ENCODE measurements at regions not wholly inside any gene's neighbourhood (a gene's known extent, or its start where the extent isn't known, plus 50 kb on each side); places are given as distances from the start of the nearest gene placed in this dataset.

DNA sequence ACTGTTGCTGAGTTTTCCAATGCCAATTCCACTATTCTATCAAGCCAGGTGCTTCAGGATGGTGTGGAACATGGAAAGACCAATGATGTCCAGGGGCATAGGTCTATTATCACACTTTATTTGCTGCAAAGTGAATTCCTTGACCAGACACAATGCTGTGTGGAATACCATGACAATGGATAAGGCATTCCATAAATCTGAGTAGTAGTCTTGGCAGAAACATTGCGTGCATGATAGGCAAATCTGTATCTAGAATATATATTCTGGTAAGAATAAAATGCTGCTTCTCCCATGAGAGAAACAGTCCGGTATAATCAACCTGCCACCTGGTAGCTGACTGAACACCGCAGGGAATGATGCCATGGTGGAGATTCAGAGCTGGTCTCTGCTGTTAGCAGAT, 70.0 kb upstream of the ALDH1A3 start:
- Histone ChIP-seq H3K4me1 (ENCODE audit: insufficient read depth, low read length, poor library complexity, severe bottlenecking) (no peaks in the 10 kb centered on the region), H3K4me3 (ENCODE audit: low read length, poor library complexity, severe bottlenecking) (no peak overlapping the region), H3K79me2 (ENCODE audit: insufficient read depth, low read length) (no peaks in the 10 kb centered on the region), H3K9ac (ENCODE audit: low read depth, low read length, poor library complexity, severe bottlenecking) (no peak overlapping the region), H3K36me3 (ENCODE audit: insufficient read depth, low read length) (no peaks in the 10 kb centered on the region), H3K9me3 (ENCODE audit: insufficient read depth, low read depth, low read length) (peaks cover 24% of the 10 kb centered on the region; the same call in 1 of the 2 replicates), H3K9me2 (replicated peaks; ENCODE audit: low read depth, low read length) (no peaks in the 10 kb centered on the region), H3K27me3 (ENCODE audit: insufficient read depth, low read length, poor library complexity, severe bottlenecking) (no peaks in the 10 kb centered on the region), H3F3A (ENCODE audit: low read depth) (no peaks in the 10 kb centered on the region), H4K20me1 (ENCODE audit: insufficient read depth, low read length, poor library complexity, severe bottlenecking) (no peaks in the 10 kb centered on the region), H2AFZ (ENCODE audit: low read length) (no peak overlapping the region), H3K4me2 (ENCODE audit: low read depth, low read length, poor library complexity, severe bottlenecking) (no peak overlapping the region)
- TF ChIP-seq, protein P1, sequence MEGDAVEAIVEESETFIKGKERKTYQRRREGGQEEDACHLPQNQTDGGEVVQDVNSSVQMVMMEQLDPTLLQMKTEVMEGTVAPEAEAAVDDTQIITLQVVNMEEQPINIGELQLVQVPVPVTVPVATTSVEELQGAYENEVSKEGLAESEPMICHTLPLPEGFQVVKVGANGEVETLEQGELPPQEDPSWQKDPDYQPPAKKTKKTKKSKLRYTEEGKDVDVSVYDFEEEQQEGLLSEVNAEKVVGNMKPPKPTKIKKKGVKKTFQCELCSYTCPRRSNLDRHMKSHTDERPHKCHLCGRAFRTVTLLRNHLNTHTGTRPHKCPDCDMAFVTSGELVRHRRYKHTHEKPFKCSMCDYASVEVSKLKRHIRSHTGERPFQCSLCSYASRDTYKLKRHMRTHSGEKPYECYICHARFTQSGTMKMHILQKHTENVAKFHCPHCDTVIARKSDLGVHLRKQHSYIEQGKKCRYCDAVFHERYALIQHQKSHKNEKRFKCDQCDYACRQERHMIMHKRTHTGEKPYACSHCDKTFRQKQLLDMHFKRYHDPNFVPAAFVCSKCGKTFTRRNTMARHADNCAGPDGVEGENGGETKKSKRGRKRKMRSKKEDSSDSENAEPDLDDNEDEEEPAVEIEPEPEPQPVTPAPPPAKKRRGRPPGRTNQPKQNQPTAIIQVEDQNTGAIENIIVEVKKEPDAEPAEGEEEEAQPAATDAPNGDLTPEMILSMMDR (conservative IDR thresholded peaks at IDR 0.05; ENCODE audit: low read length): no peak
- no peak for TF ChIP-seq EZH2phosphoT487 (IDR thresholded peaks at IDR 0.05; ENCODE audit: borderline replicate concordance)

DNA sequence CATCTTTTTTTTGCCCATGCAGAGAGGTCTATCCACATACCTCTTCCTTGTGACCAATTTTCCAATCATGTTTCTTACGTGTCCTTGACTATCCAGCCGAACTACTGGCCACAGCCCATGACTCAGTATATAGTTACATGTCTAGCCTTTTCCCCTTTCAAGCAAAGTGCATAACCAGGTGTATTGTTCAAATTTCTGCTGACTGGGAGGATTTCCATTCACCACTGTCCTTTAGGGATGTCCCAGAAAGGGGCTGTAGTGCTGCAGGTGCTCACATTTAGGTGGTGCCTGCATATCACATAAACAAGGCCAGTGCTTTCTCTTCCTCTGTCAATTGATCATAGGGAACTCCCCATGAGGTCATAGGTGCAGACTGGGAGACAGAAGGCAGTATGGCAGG, 69.4 kb upstream of the ALDH1A3 start:
- TF ChIP-seq EZH2phosphoT487 (IDR thresholded peaks at IDR 0.05; ENCODE audit: borderline replicate concordance): no peak
- TF ChIP-seq, protein P1 (conservative IDR thresholded peaks at IDR 0.05; ENCODE audit: low read length): no peak
- Histone ChIP-seq H4K20me1 (ENCODE audit: insufficient read depth, low read length, poor library complexity, severe bottlenecking) (no peaks in the 10 kb centered on the region), H3K4me3 (ENCODE audit: low read length, poor library complexity, severe bottlenecking) (no peak overlapping the region), H3K4me2 (ENCODE audit: low read depth, low read length, poor library complexity, severe bottlenecking) (no peak overlapping the region), H2AFZ (ENCODE audit: low read length) (no peak overlapping the region), H3K36me3 (ENCODE audit: insufficient read depth, low read length) (no peaks in the 10 kb centered on the region), H3K4me1 (ENCODE audit: insufficient read depth, low read length, poor library complexity, severe bottlenecking) (no peaks in the 10 kb centered on the region), H3K9me2 (replicated peaks; ENCODE audit: low read depth, low read length) (no peaks in the 10 kb centered on the region), H3K9ac (ENCODE audit: low read depth, low read length, poor library complexity, severe bottlenecking) (no peak overlapping the region), H3K9me3 (ENCODE audit: insufficient read depth, low read depth, low read length) (peaks cover 22% of the 10 kb centered on the region; the same call in 1 of the 2 replicates), H3F3A (ENCODE audit: low read depth) (no peaks in the 10 kb centered on the region), H3K79me2 (ENCODE audit: insufficient read depth, low read length) (no peaks in the 10 kb centered on the region), H3K27me3 (ENCODE audit: insufficient read depth, low read length, poor library complexity, severe bottlenecking) (no peaks in the 10 kb centered on the region)

DNA sequence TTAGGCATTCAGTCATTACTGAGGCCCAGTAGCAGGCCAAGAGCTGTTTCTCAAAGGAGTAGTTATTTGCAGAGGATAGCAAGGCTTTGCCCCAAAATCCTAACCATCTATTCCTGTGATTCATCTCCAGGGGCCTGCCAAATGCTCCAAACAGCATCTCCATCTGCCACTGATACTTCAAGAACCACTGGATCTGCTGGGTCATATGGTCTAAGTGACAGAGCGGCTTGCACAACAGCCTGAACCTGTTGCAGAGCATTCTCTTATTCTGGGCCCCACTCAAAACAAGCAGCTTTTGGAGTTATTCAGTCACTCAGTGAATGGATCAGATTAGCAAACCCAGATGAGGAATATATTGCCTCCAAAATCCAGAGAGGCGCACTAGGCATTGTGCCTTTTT, 68.8 kb upstream of the ALDH1A3 start:
- no peaks in the 10 kb centered on the region for H3F3A ChIP-seq (ENCODE audit: low read depth)
- peaks cover 22% of the 10 kb centered on the region; the same call in 1 of the 2 replicates for H3K9me3 ChIP-seq (ENCODE audit: insufficient read depth, low read depth, low read length)
- H3K9ac ChIP-seq (ENCODE audit: low read depth, low read length, poor library complexity, severe bottlenecking): no peak overlapping the region

More for the DNA sequence above, 68.8 kb upstream of the ALDH1A3 start:
- Histone ChIP-seq H3K4me3 (ENCODE audit: low read length, poor library complexity, severe bottlenecking) (no peak overlapping the region), H2AFZ (ENCODE audit: low read length) (no peak overlapping the region), H3K79me2 (ENCODE audit: insufficient read depth, low read length) (no peaks in the 10 kb centered on the region), H3K9me2 (replicated peaks; ENCODE audit: low read depth, low read length) (no peaks in the 10 kb centered on the region), H3K4me1 (ENCODE audit: insufficient read depth, low read length, poor library complexity, severe bottlenecking) (no peaks in the 10 kb centered on the region), H3K4me2 (ENCODE audit: low read depth, low read length, poor library complexity, severe bottlenecking) (no peak overlapping the region), H3K36me3 (ENCODE audit: insufficient read depth, low read length) (no peaks in the 10 kb centered on the region), H3K27me3 (ENCODE audit: insufficient read depth, low read length, poor library complexity, severe bottlenecking) (no peaks in the 10 kb centered on the region), H4K20me1 (ENCODE audit: insufficient read depth, low read length, poor library complexity, severe bottlenecking) (no peaks in the 10 kb centered on the region)
- TF ChIP-seq, protein P1 (conservative IDR thresholded peaks at IDR 0.05; ENCODE audit: low read length): no peak
- TF ChIP-seq EZH2phosphoT487 (IDR thresholded peaks at IDR 0.05; ENCODE audit: borderline replicate concordance): no peak
